ENCODE measurements at regions not wholly inside any gene's neighbourhood (a gene's known extent, or its start where the extent isn't known, plus 50 kb on each side); places are given as distances from the start of the nearest gene placed in this dataset.
"Not testable (repeated sequence)": the region's sequence is repeated elsewhere in the genome, so short reads cannot be mapped to it uniquely, and the experiment has no call there.

- not testable (repeated sequence) for TF ChIP-seq POLR2A (IDR thresholded peaks at IDR 0.05; ENCODE audit: extremely low read depth, insufficient read length); CTCF (IDR thresholded peaks at IDR 0.05; ENCODE audit: low read depth, low read length); MYC (IDR thresholded peaks at IDR 0.05; ENCODE audit: low read depth, low read length)
These were observed 131.5 kb downstream of the PLCE1 start for GRCh38 chr10:94125268-94125667.

Data from NB4 (cell line).